GM21576 (cell line): ENCODE measurements at regions not wholly inside any gene's neighbourhood (a gene's known extent, or its start where the extent isn't known, plus 50 kb on each side); places are given as distances from the start of the nearest gene placed in this dataset.

ENCODE experiments used
- ATAC-seq: cut with Tn5 transposase; IDR thresholded peaks from one replicate; pipeline ENCODE4 v1.9.1; 2021; ENCODE audit warnings: mild to moderate bottlenecking, moderate library complexity; ENCODE audit not compliant: unreplicated experiment

GRCh38 chr4:176898791-176899190 lies 106.1 kb upstream of the VEGFC start:
- no peak for ATAC-seq

GRCh38 chr4:176902710-176903323 lies 110.1 kb upstream of the VEGFC start:
- ATAC-seq = peak; percentile 97

GRCh38 chr4:176906709-176907108 lies 114.0 kb upstream of the VEGFC start:
- ATAC-seq = no peak

GRCh38 chr4:176910646-176911045 lies 117.9 kb upstream of the VEGFC start:
- no peak for ATAC-seq

- ATAC-seq = no peak
These were observed 126.9 kb upstream of the VEGFC start for GRCh38 chr4:176919631-176920030.

- ATAC-seq = no peak
These were observed 128.0 kb upstream of the VEGFC start for GRCh38 chr4:176920694-176921093.

GRCh38 chr4:176921256-176921655 lies 128.5 kb upstream of the VEGFC start:
- ATAC-seq = no peak

GRCh38 chr4:176924238-176924637 lies 131.5 kb upstream of the VEGFC start:
- ATAC-seq = no peak

GRCh38 chr4:176925962-176926361 lies 133.2 kb upstream of the VEGFC start:
- no peak for ATAC-seq

- no peak for ATAC-seq
These were observed 134.4 kb upstream of the VEGFC start for GRCh38 chr4:176927117-176927516.

GRCh38 chr4:176927664-176928063 lies 134.9 kb upstream of the VEGFC start:
- no peak for ATAC-seq

GRCh38 chr4:176939445-176939844 lies 146.7 kb upstream of the VEGFC start:
- ATAC-seq = no peak

- ATAC-seq = no peak
These were observed 152.6 kb upstream of the VEGFC start for GRCh38 chr4:176945334-176945733.

- no peak for ATAC-seq
These were observed 156.3 kb upstream of the VEGFC start for GRCh38 chr4:176949029-176949428.

- ATAC-seq = no peak
These were observed 160.3 kb upstream of the VEGFC start for GRCh38 chr4:176953021-176953420.

GRCh38 chr4:176957353-176958118 lies 164.8 kb upstream of the VEGFC start:
- no peak for ATAC-seq

GRCh38 chr4:176959980-176960379 lies 167.3 kb upstream of the VEGFC start:
- ATAC-seq = no peak

- no peak for ATAC-seq
These were observed 170.4 kb upstream of the VEGFC start for GRCh38 chr4:176963121-176963520.

- ATAC-seq = no peak
These were observed 171.5 kb upstream of the VEGFC start for GRCh38 chr4:176964116-176964691.

- no peak for ATAC-seq
These were observed 174.9 kb upstream of the VEGFC start for GRCh38 chr4:176967586-176967985.

- no peak for ATAC-seq
These were observed 175.4 kb upstream of the VEGFC start for GRCh38 chr4:176968094-176968493.

GRCh38 chr4:176969011-176969410 lies 176.3 kb upstream of the VEGFC start:
- ATAC-seq = no peak
